SK-N-SH treated with all-trans-retinoic acid at 6 μM for 48 hours (cell line): ENCODE measurements at regions not wholly inside any gene's neighbourhood (a gene's known extent, or its start where the extent isn't known, plus 50 kb on each side); places are given as distances from the start of the nearest gene placed in this dataset.

Experiments used
- ATAC-seq: fragments of 200-7000 bp; cut with Tn5 transposase; 3 replicates; pipeline ENCODE4 v1.9.1; 2020; ENCODE audit warnings: mild to moderate bottlenecking, moderate library complexity
- ARNTL ChIP-seq: fragments of 450-650 bp; formaldehyde crosslinking; IDR thresholded peaks from 2 replicates; pipeline ENCODE4 v1.5.0; 2020; ENCODE audit warnings: low read depth, mild to moderate bottlenecking, moderate library complexity, borderline replicate concordance
- CREB5 ChIP-seq: fragments of 250-450 bp; sonication (Bioruptor Pico); IDR thresholded peaks from 2 replicates; pipeline ENCODE4 v1.5.1; 2020; ENCODE audit warnings: low read depth, mild to moderate bottlenecking, moderate library complexity
- CSDC2 ChIP-seq: fragments of 250-450 bp; sonication (Bioruptor Pico); IDR thresholded peaks from 2 replicates; pipeline ENCODE4 v1.5.0; 2020; ENCODE audit warnings: mild to moderate bottlenecking, moderate library complexity
- ESRRG ChIP-seq: fragments of 250-450 bp; sonication (Bioruptor Pico); IDR thresholded peaks from 2 replicates; pipeline ENCODE4 v1.6.1; 2021; ENCODE audit warnings: mild to moderate bottlenecking
- GLIS3 ChIP-seq: fragments of 250-450 bp; sonication (Bioruptor Pico); IDR thresholded peaks from 2 replicates; pipeline ENCODE4 v1.5.0; 2020; ENCODE audit warnings: mild to moderate bottlenecking, moderate library complexity
- ISL1 ChIP-seq: fragments of 250-450 bp; sonication (Bioruptor Pico); IDR thresholded peaks from 2 replicates; pipeline ENCODE4 v2.1.2; 2022; ENCODE audit warnings: mild to moderate bottlenecking, moderate library complexity
- OSR1 ChIP-seq: fragments of 250-450 bp; sonication (Bioruptor Pico); IDR thresholded peaks from 2 replicates; pipeline ENCODE4 v1.8.0; 2022; ENCODE audit warnings: moderate library complexity, mild to moderate bottlenecking, inconsistent platforms
- PATZ1 ChIP-seq: fragments of 250-450 bp; sonication (Bioruptor Pico); IDR thresholded peaks from 2 replicates; pipeline ENCODE4 v1.8.0; 2020; ENCODE audit warnings: mild to moderate bottlenecking, moderate library complexity, borderline replicate concordance
- POU6F1 ChIP-seq: fragments of 250-450 bp; sonication (Bioruptor Pico); IDR thresholded peaks from 2 replicates; pipeline ENCODE4 v1.8.0; 2021; ENCODE audit warnings: low read depth, mild to moderate bottlenecking, moderate library complexity, borderline replicate concordance
- PPARA ChIP-seq: fragments of 250-450 bp; sonication (Bioruptor Pico); IDR thresholded peaks from 2 replicates; pipeline ENCODE4 v1.5.0; 2020; ENCODE audit warnings: mild to moderate bottlenecking, borderline replicate concordance
- RARB ChIP-seq: fragments of 250-450 bp; sonication (Bioruptor Pico); IDR thresholded peaks from 2 replicates; pipeline ENCODE4 v1.8.0; 2021; ENCODE audit warnings: mild to moderate bottlenecking, moderate library complexity
- TCF4 ChIP-seq: fragments of 250-450 bp; sonication (Bioruptor Pico); IDR thresholded peaks from 2 replicates; pipeline ENCODE4 v1.8.0; 2021; ENCODE audit warnings: mild to moderate bottlenecking, moderate library complexity, borderline replicate concordance
- TOX ChIP-seq: fragments of 250-450 bp; sonication (Bioruptor Pico); IDR thresholded peaks from 2 replicates; pipeline ENCODE4 v1.8.0; 2021; ENCODE audit warnings: mild to moderate bottlenecking, moderate library complexity, borderline replicate concordance
- TSHZ2 ChIP-seq: fragments of 250-450 bp; sonication (Bioruptor Pico); IDR thresholded peaks from 2 replicates; pipeline ENCODE4 v1.5.0; 2020; ENCODE audit warnings: mild to moderate bottlenecking, moderate library complexity
- ZC3H10 ChIP-seq: fragments of 250-450 bp; sonication (Bioruptor Pico); IDR thresholded peaks from 2 replicates; pipeline ENCODE4 v1.5.1; 2021; ENCODE audit warnings: mild to moderate bottlenecking, moderate library complexity
- ZFP3 ChIP-seq: fragments of 250-450 bp; sonication (Bioruptor Pico); IDR thresholded peaks from 2 replicates; pipeline ENCODE4 v1.5.0; 2020; ENCODE audit warnings: mild to moderate bottlenecking, moderate library complexity
- ZFP30 ChIP-seq: fragments of 450-650 bp; formaldehyde crosslinking; IDR thresholded peaks from 2 replicates; pipeline ENCODE4 v1.5.0; 2022; ENCODE audit warnings: mild to moderate bottlenecking, moderate library complexity
- ZNF70 ChIP-seq: fragments of 450-650 bp; formaldehyde crosslinking; IDR thresholded peaks from 2 replicates; pipeline ENCODE4 v1.5.0; 2020; ENCODE audit warnings: mild to moderate bottlenecking, moderate library complexity
- ZNF8 ChIP-seq: fragments of 450-650 bp; formaldehyde crosslinking; IDR thresholded peaks from 2 replicates; pipeline ENCODE4 v1.5.0; 2020; ENCODE audit warnings: mild to moderate bottlenecking, moderate library complexity
- TF ChIP-seq, protein P1 (sequence below): fragments of 250-450 bp; sonication (Bioruptor Pico); IDR thresholded peaks from 2 replicates; pipeline ENCODE4 v1.5.1; 2021; ENCODE audit warnings: mild to moderate bottlenecking, moderate library complexity

DNA sequence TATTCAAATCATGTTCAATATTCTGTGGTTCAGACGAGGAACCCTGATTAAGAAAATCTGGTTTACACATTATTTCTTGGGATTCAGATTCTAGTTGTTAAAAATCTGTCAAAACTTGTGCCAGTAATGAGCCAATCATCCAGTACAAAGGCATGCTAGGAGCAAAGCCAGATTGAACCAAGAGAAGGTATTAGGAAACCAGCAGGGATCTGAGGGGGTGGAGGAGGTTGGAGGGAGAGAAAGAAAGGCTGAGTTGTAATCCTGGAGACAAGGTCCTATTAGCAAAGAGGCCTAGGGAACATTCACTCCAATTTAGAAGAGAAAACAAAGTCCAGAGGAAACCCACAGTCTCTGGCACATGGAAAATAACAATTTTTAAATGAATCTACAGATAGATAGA lies 352.9 kb downstream of the LTN1 start (continued):
- TF ChIP-seq ESRRG (CRISPR knock-in tag) (no peak), OSR1 (CRISPR knock-in tag) (no peak), CSDC2 (CRISPR knock-in tag) (no peak), ZNF8 (CRISPR knock-in tag) (no peak), ARNTL (CRISPR knock-in tag) (no peak)
- TF ChIP-seq, protein P1, sequence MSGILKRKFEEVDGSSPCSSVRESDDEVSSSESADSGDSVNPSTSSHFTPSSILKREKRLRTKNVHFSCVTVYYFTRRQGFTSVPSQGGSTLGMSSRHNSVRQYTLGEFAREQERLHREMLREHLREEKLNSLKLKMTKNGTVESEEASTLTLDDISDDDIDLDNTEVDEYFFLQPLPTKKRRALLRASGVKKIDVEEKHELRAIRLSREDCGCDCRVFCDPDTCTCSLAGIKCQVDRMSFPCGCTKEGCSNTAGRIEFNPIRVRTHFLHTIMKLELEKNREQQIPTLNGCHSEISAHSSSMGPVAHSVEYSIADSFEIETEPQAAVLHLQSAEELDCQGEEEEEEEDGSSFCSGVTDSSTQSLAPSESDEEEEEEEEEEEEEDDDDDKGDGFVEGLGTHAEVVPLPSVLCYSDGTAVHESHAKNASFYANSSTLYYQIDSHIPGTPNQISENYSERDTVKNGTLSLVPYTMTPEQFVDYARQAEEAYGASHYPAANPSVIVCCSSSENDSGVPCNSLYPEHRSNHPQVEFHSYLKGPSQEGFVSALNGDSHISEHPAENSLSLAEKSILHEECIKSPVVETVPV (CRISPR knock-in tag) = no peak

DNA sequence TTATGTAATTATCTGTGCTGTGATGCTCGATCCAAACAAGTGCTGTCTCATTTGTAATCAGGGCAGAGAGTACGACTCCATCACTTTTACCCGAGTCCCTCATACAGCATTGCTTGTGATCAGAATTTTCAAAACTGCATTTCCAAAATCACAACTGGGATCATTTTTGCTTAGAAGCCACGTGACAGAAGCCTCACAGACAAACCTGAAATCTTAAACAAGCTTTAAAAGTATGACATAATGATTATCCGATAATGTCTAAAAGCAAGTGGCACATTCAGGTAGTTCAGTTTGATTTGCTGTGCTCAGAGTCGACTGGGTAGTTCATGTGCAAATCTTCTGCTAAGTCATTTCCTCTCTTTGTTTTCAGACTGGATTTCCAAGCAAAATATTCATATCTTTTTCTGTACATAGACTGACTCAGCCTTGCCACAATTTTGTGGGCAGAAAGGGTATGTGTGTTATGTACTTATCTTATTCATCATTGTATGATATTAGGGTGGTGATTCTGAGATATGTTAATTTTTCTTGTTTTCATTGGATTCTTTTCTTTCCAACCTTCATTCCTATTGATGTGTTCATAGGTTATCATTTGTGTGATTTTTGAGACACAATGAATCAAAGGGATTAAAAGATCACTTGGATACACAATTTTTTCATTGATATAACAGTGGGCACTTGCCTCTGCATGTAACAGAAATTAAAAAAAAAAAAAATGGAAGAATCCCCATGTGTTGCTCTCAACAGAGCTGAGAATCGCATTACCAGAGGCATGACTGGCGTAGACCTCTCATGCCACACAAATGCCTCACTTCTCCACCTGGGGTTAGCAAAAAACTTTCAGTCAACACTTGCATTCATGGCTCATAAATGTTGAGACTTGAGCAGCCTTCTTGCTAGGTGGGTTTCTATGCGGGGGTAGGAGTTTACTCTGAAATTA lies 355.7 kb downstream of the LTN1 start:
- TF ChIP-seq ZFP3 (CRISPR knock-in tag) (peak; percentile 93), GLIS3 (no peak), PPARA (no peak), ISL1 (CRISPR knock-in tag) (peak; percentile 30; the same call in 1 of the 2 replicates)
- peak; percentile 72 for ATAC-seq

- ATAC-seq = no peak
- TF ChIP-seq ZNF70 (CRISPR knock-in tag) = no peak
- no peak for TF ChIP-seq ZFP30 (CRISPR knock-in tag)
- TF ChIP-seq ZNF8 (CRISPR knock-in tag) = no peak
- TF ChIP-seq TCF4 = no peak
- no peak for TF ChIP-seq TOX (CRISPR knock-in tag)
- TF ChIP-seq CREB5 = no peak
- no peak for TF ChIP-seq PPARA
- TF ChIP-seq ZC3H10 (CRISPR knock-in tag) = no peak
- TF ChIP-seq ARNTL (CRISPR knock-in tag) = no peak
- no peak for TF ChIP-seq ESRRG (CRISPR knock-in tag)
- no peak for TF ChIP-seq CSDC2 (CRISPR knock-in tag)
- TF ChIP-seq RARB (CRISPR knock-in tag) = no peak
- TF ChIP-seq PATZ1 (CRISPR knock-in tag) = no peak
- TF ChIP-seq, protein P1 (CRISPR knock-in tag) = no peak
- no peak for TF ChIP-seq POU6F1 (CRISPR knock-in tag)
- no peak for TF ChIP-seq TSHZ2 (CRISPR knock-in tag)
Measured at GRCh38 chr21:28635541-28635940, 357.1 kb downstream of the LTN1 start.
